Spleen (tissue), 7 donors: ENCODE measurements at regions not wholly inside any gene's neighbourhood (a gene's known extent, or its start where the extent isn't known, plus 50 kb on each side); places are given as distances from the start of the nearest gene placed in this dataset.

Source experiments
- CTCF ChIP-seq, 11 experiments: fragments of 200-600 bp in 7 of 11; fragments of 450-650 bp in 4 of 11; sonication (generic) in 4 of 11; IDR thresholded peaks in 8 of 11; conservative IDR thresholded peaks in 3 of 11; 1 replicate in 7 of 11; 2 replicates in 4 of 11; pipeline versions ENCODE4 v1.4.0 to v1.8.0; 2016 to 2021; ENCODE audit warnings: antibody characterized with exemption in 11 of 11, inconsistent platforms in 4 of 11, mild to moderate bottlenecking in 1 of 11
- POLR2A ChIP-seq, 3 donors: fragments of 450-650 bp; IDR thresholded peaks; one replicate each; pipeline ENCODE4 v1.5.1; 2017; ENCODE audit warnings: antibody characterized with exemption in 3 of 3, mild to moderate bottlenecking in 1 of 3
- donor health status: DM: no; HTN: no; CAD: no; lungs with moderate emphysema.
- donor health status: DM: no; HTN: no; CAD: no.
- donor health status: DM: no; HTN: no; CAD: no.

DNA sequence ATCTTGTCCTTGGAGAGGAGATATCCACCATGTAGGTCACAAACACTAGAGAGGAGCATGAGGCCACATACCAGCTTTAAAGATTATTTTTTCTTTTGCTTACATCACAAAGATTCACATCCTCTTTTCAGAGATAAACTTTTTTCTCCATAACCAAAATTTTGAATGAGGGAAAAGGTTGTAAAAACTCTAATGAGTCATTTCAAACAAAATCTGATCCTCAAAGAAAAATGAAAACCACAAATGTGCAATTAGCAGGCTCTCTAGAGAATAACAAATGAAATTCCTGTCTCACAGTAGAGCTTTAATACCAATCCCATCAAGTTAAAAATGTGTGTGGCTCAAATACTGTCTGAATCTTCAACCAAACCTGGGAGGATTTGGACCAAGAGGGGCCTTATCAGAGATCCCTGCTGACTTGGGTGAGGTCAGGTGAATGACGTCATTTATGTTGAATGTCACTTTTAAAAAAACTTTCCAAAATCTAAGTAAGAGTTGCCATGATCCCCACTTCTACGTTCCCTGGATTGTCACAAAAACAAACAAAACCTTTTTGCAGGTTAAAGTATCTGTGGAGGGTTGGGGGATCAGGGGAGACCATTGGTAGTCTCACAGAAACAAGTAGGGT, 261.5 kb upstream of the NPSR1 start:
- TF ChIP-seq CTCF (IDR thresholded peaks at IDR 0.05 in 8 of 11, conservative IDR thresholded peaks at IDR 0.05 in 3 of 11) (no peak), POLR2A (IDR thresholded peaks at IDR 0.05) (no peak)
